D721Med (cell line): ENCODE measurements at regions not wholly inside any gene's neighbourhood (a gene's known extent, or its start where the extent isn't known, plus 50 kb on each side); places are given as distances from the start of the nearest gene placed in this dataset.

ENCODE experiments used
- DNase-seq: peaks from one replicate; pipeline ENCODE4 v3.0.0; 2011; ENCODE audit warnings: low spot score; ENCODE audit not compliant: insufficient read length
- FAIRE-seq: peaks from 2 replicates; lab custom pipeline; 2011; peaks lifted over from hg19 to GRCh38; lab: Jason Lieb, UNC
- CTCF ChIP-seq: IDR thresholded peaks from 2 replicates; pipeline ENCODE4 v1.5.1; 2012; ENCODE audit warnings: mild to moderate bottlenecking, control low read depth; ENCODE audit not compliant: insufficient read depth; ENCODE audit errors: missing control alignments

GRCh38 chr12:58584880-58585279 lies 335.4 kb downstream of the LRIG3 start:
- DNase-seq (no peak), FAIRE-seq (no peak)
- TF ChIP-seq CTCF, result no peak

GRCh38 chr12:58586762-58587161 lies 333.5 kb downstream of the LRIG3 start:
- TF ChIP-seq CTCF, result no peak
- no peak for DNase-seq
- FAIRE-seq, result no peak

GRCh38 chr12:58588770-58589169 lies 331.5 kb downstream of the LRIG3 start:
- DNase-seq (no peak), FAIRE-seq (no peak)
- no peak for TF ChIP-seq CTCF

- DNase-seq (no peak), FAIRE-seq (no peak)
- TF ChIP-seq CTCF, result no peak
Observed at GRCh38 chr12:58592475-58593207, 327.7 kb downstream of the LRIG3 start.

GRCh38 chr12:58593557-58594304 lies 326.6 kb downstream of the LRIG3 start:
- no peak for TF ChIP-seq CTCF
- FAIRE-seq (no peak), DNase-seq (no peak)

- DNase-seq (no peak), FAIRE-seq (no peak)
- TF ChIP-seq CTCF, result no peak
Observed at GRCh38 chr12:58596381-58596780, 323.9 kb downstream of the LRIG3 start.

- FAIRE-seq (no peak), DNase-seq (no peak)
- no peak for TF ChIP-seq CTCF
Observed at GRCh38 chr12:58601529-58601928, 318.8 kb downstream of the LRIG3 start.
